Coronary artery (tissue), 2 donors: ENCODE measurements at regions not wholly inside any gene's neighbourhood (a gene's known extent, or its start where the extent isn't known, plus 50 kb on each side); places are given as distances from the start of the nearest gene placed in this dataset.
"Not testable (repeated sequence)": the region's sequence is repeated elsewhere in the genome, so short reads cannot be mapped to it uniquely, and the experiment has no call there.

Experiments
- DNase-seq: peaks from one replicate; pipeline ENCODE4 v3.0.0-alpha.2; 2017; ENCODE audit warnings: low spot score
- H3K27ac ChIP-seq, 2 donors: fragments of 200-600 bp; sonication (generic); one replicate each; pipeline ENCODE4 v1.5.1; 2016 to 2019
- H3K4me3 ChIP-seq: fragments of 200-600 bp; sonication (generic); 2 replicates; pipeline ENCODE4 v1.5.1; 2016; ENCODE audit warnings: mild to moderate bottlenecking, moderate library complexity
- TF ChIP-seq, protein P1 (sequence below): fragments of 200-600 bp; sonication (generic); IDR thresholded peaks from one replicate; pipeline ENCODE4 v1.5.1; 2019; ENCODE audit warnings: antibody characterized with exemption

DNA sequence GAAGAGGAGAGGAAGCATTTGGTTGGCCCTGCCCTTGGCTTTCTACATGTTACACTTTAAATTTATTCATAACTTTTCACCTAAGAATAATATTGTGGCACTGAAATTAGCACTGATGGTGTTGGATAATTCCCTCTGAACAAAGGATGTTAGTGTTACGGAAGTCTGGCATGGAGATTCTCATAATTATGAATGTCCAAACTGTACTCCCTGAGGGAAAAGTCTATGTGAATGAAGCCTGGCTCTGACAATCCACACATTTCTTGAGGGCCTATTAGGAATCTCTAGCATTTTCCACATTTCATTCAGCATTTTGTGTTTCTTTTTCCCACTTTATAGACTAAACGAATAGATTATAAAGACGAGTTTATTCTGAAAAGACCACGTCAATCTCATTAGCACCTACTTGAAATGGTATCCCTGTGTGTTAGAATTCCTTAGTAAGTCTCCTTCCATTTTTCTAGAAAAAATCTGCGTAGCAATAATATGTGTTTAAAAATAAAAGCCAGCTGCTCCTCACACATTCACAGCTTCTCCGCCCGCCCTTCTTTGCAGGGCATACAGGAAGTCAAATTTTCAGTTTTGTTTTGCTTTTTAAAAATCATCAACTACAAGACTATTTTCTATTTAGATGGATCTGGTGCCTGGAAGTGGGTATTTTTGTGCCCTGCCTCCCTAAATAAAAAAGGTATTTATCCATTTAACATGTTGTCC is 131.8 kb upstream of the PALS2 start:
- no peak overlapping the region for H3K4me3 ChIP-seq
- DNase-seq = no peak
- TF ChIP-seq, protein P1, sequence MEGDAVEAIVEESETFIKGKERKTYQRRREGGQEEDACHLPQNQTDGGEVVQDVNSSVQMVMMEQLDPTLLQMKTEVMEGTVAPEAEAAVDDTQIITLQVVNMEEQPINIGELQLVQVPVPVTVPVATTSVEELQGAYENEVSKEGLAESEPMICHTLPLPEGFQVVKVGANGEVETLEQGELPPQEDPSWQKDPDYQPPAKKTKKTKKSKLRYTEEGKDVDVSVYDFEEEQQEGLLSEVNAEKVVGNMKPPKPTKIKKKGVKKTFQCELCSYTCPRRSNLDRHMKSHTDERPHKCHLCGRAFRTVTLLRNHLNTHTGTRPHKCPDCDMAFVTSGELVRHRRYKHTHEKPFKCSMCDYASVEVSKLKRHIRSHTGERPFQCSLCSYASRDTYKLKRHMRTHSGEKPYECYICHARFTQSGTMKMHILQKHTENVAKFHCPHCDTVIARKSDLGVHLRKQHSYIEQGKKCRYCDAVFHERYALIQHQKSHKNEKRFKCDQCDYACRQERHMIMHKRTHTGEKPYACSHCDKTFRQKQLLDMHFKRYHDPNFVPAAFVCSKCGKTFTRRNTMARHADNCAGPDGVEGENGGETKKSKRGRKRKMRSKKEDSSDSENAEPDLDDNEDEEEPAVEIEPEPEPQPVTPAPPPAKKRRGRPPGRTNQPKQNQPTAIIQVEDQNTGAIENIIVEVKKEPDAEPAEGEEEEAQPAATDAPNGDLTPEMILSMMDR = no peak
- H3K27ac ChIP-seq = no peak overlapping the region

DNA sequence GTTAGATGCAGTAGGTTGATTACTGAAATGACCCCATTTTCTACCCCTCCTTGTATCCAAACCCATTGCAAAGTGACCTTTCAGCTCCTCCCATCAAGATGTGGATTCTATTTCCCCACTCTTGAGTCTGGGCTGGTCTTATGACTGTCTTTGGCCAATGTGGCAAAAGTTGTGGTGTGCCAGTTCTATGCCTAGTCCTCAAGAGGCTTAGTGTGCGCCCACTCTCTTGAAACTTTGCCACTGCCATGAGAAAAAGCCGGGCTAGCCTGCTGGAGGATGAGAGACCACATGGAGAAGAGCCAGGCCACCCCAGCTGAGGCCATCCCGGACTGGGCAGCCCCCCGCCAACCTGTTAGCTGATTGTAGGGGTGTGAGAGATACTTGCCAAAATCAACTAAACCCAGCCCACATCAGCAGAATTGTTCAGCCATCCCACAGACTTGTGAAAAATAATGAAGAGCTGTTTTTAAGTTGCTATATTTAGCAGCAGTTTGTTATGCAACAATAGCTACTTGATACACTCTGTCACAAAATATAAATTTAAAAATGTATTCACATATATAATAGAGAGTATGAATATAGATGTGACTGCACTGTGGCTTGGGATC is 131.0 kb upstream of the PALS2 start:
- TF ChIP-seq, protein P1 = no peak
- no peak overlapping the region for H3K27ac ChIP-seq
- no peak overlapping the region for H3K4me3 ChIP-seq
- DNase-seq = no peak

DNA sequence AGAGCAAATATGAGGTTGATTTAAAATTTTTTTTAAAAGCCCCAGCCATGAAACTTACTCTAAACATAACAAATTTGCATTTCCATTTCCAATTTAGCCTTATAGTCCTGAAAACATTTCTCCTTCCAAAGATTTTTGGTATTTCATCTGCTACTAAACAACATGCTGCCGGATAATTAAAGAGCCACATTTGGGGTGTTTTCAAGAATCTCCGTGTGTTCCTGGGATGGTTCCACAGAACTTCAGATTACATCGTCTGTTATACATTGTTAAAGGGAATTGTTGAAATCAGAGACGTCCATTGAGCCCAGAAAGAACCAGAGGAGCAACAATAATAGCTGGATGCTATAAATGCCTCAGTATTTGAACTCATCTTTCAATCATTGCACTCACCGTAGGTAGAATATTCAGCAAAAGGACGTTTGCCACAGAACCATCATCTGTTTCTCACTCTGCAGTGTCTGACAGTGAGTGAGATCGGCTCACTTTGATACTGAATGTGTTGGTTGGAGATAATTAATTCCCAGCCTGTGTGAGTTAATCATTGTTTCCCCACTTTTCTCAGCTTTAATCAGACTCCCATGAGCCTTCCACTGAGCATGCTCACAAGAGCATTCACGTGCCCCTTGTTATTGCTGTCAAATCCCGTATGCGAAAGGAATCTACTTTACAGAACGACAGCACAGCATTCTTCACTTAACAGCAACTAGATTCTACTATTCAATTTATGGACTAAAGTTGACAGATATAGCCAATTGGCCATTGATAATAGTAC is 128.4 kb upstream of the PALS2 start:
- no peak for DNase-seq
- TF ChIP-seq, protein P1 = no peak
- no peak overlapping the region for H3K27ac ChIP-seq
- no peak overlapping the region for H3K4me3 ChIP-seq

DNA sequence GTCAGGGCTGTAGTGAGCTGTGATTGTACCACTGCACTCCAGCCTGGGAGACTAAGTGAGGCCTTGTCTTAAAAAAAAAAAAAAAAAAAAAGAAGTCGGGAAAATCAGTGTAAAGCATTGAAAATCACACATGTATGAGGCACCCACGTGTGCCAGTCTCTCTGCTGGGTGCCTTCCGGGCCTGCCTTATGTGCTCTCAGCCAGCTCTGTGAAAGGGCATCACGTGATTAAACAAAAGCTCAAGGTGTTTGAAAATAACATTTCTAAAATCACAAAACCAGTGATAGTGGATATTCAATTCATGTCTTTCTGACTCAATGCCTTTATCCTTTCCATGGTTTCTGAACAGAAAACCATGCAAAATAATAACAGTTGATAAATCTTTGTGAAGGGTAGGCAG is 125.2 kb upstream of the PALS2 start:
- Histone ChIP-seq H3K4me3 (no peak overlapping the region), H3K27ac (no peak overlapping the region)
- TF ChIP-seq, protein P1 = no peak
- DNase-seq = no peak

DNA sequence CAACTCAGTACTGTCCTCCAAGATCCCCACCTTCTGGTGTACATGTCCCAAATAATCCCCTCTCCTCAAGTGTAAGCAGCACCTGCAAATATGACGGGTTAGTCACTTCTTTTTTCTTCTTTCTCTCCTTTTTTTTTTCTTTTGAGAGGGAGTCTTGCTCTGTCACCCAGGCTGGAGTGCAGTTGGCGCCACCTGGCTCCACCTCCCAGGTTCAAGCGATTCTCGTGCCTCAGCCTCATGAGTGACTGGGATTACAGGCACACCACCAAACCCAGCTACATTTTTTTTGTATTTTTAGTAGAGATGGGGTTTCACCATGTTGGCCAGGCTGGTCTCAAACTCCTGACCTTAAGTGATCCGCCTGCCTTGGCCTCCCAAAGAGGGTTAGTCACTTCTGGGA is 123.8 kb upstream of the PALS2 start:
- not testable (repeated sequence) for H3K4me3 ChIP-seq, DNase-seq, H3K27ac ChIP-seq

DNA sequence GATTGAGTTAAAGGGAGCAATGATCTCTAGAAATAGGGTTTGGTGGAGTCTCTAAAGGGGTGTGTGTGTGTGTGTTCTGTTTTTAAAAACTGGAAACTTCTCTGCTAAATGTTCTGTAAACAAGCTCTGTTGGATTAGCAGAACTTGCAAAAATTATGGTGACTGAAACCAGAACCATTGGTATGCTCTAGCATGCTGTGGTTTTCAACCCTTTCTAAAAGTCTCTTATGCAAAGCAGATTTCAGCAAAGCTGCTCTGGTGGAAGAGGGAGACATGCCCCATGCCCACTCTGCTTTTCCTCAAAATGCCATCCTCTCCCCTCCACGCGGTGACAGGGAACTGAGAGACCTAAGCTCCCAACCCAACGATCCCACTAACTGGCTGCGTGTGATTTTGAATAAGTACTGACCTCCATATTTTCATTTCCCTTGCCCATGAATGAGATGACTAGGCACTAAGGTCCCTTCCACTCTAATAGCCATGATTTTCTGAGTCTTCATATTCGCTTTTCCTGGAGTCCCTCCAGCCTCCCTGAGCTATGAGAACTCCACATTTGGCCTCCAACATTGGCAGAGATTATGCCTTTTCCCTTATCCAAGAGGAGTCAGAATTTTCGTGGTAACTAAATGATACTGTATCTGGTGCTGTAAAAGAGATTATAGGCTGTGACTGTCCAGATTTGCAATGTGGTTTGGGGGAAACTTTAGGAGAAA is 117.3 kb upstream of the PALS2 start:
- H3K4me3 ChIP-seq = no peak overlapping the region
- DNase-seq = no peak
- no peak overlapping the region for H3K27ac ChIP-seq
- TF ChIP-seq, protein P1 = no peak

DNA sequence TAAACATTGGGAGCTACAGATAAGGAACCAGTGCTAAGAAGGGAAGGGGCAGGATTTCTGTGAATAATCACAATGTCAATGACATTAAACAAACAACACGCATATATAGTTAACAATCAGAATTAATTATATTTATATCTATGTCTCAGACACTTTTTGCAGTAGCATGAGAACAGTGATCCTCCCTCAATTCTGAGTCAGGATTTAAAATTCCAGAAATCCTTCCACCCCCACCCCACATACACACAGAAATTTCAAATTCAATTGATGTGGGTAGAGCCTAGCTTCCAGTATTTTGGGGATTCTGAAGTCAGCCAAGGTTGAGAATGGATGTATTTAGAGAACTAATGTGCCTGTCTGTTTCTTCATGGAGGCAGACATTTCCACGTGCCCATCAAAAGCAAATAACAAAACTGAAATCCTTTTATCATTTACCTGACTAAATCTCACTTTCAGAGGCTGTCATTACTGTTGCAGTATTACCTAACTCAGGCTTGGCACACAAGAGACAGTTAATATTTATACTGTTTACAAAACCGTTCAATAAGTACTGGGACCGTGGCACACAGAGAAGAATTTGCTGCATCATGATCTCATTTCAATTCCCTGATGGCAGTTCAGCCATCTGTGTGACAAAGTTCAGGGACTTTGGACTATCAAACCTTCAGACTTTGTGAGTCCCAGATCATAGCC is 116.6 kb upstream of the PALS2 start:
- DNase-seq = no peak
- H3K27ac ChIP-seq = no peak overlapping the region
- TF ChIP-seq, protein P1 = no peak
- no peak overlapping the region for H3K4me3 ChIP-seq
